ENCODE measurements at regions not wholly inside any gene's neighbourhood (a gene's known extent, or its start where the extent isn't known, plus 50 kb on each side); places are given as distances from the start of the nearest gene placed in this dataset.

DNA sequence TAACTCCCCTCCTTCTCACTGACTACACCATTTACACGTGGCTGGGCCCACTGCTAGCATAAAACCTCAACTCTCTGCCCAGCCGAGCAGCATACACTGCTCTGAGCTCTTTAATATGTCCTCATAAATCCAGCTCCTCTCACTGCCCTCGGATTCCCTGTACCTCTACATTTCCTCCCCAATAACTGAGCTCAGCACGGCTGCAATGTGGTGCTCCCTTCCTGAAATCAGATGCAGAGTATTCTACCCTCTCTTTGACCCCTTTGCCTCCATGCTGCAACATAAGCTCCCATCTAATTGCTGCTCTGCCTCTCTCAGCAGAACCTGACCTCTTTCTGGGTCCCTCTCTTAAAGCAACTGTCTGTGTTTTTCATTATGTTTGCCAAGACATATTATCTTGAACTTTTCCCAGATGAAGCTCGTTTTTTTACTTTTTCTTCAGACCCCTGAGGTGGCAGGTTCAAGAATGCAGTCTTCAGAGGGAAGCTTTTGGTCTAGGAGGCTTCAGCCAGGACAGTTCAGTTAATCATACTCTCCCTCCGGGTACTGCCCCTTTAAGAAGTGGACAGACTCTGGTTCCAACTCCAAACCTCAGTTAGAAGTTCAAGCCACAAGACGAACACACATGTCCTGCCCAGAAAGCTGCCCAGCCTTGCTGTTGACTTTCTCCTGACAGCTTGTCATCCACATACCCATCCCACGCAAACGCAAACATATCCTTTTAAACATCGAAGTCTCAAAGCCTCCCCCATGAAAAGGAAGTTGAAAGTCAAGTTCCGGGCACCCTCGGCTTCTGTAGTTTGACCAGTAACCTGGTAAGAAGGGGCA, 81.1 kb upstream of the NEO1 start:
- Histone ChIP-seq H3K4me3 (ENCODE audit: low read depth, low read length) (peak overlapping the region; percentile 18), H3K36me3 (ENCODE audit: control insufficient read depth, insufficient read depth, low read length) (no peaks in the 10 kb centered on the region), H3K27me3 (ENCODE audit: control insufficient read depth, insufficient read depth, low read length) (no peaks in the 10 kb centered on the region)
- TF ChIP-seq, protein P1, sequence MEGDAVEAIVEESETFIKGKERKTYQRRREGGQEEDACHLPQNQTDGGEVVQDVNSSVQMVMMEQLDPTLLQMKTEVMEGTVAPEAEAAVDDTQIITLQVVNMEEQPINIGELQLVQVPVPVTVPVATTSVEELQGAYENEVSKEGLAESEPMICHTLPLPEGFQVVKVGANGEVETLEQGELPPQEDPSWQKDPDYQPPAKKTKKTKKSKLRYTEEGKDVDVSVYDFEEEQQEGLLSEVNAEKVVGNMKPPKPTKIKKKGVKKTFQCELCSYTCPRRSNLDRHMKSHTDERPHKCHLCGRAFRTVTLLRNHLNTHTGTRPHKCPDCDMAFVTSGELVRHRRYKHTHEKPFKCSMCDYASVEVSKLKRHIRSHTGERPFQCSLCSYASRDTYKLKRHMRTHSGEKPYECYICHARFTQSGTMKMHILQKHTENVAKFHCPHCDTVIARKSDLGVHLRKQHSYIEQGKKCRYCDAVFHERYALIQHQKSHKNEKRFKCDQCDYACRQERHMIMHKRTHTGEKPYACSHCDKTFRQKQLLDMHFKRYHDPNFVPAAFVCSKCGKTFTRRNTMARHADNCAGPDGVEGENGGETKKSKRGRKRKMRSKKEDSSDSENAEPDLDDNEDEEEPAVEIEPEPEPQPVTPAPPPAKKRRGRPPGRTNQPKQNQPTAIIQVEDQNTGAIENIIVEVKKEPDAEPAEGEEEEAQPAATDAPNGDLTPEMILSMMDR (IDR thresholded peaks at IDR 0.05; ENCODE audit: insufficient read depth, low read length, poor library complexity, severe bottlenecking) = no peak
- no peak for DNase-seq (ENCODE audit: low read depth)

DNA sequence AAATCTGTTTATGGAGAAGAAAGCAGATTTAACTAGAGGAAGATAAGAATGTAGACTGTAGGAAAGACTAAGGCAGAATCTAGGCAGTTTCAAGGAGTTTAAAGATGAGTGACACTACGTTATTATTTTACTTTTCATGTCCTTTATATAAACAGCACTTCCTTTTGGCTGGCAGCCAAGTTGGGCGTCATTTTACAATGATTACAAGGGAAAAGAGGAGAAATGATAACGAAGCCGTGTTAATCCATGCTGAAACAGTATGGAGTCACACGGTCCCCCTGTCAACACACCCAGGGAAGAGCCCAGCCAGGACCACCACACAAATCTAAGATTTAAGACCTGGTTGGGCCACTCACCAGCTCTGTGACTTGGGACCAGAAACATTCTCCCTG, 83.7 kb upstream of the NEO1 start:
- no peaks in the 10 kb centered on the region for H3K27me3 ChIP-seq (ENCODE audit: control insufficient read depth, insufficient read depth, low read length)
- H3K4me3 ChIP-seq (ENCODE audit: low read depth, low read length) = no peak overlapping the region
- H3K36me3 ChIP-seq (ENCODE audit: control insufficient read depth, insufficient read depth, low read length) = no peaks in the 10 kb centered on the region
- TF ChIP-seq, protein P1 (IDR thresholded peaks at IDR 0.05; ENCODE audit: insufficient read depth, low read length, poor library complexity, severe bottlenecking) = no peak
- DNase-seq (ENCODE audit: low read depth) = no peak

DNA sequence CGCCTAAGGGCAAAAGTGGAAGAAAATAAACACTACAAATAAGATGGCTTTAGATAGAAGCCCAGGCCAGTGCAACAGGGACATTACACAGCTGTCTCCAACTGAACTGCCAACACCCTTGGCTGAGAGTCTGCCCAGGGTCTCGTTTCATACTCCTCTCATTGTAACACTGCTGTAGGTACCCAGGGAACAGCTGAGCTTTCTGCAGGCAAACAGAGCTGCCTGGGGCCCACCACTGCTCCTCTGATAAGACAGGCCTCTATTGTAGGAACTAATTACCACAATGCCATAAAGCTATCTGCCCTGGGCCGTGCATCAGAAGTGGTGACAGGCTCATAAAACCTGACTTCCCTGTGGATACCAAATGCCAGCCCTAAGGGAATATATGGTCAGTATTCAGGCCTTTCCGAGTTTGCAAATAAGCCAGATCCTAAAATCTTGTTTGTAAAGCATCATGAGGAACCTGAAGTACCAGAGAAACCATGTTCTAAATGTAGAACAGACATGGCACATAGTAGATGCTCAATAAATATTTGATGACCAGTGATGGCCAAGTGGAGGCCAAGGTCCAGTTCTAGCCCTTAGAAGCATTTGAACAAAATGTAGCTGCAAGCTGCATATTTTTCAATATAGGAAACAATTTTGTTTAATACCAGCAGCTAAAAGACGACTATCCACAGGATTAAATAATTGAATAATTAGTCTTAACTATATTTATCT, 84.3 kb upstream of the NEO1 start:
- no peaks in the 10 kb centered on the region for H3K27me3 ChIP-seq (ENCODE audit: control insufficient read depth, insufficient read depth, low read length)
- H3K4me3 ChIP-seq (ENCODE audit: low read depth, low read length) = no peak overlapping the region
- TF ChIP-seq, protein P1 (IDR thresholded peaks at IDR 0.05; ENCODE audit: insufficient read depth, low read length, poor library complexity, severe bottlenecking) = no peak
- no peaks in the 10 kb centered on the region for H3K36me3 ChIP-seq (ENCODE audit: control insufficient read depth, insufficient read depth, low read length)
- DNase-seq (ENCODE audit: low read depth) = no peak

DNA sequence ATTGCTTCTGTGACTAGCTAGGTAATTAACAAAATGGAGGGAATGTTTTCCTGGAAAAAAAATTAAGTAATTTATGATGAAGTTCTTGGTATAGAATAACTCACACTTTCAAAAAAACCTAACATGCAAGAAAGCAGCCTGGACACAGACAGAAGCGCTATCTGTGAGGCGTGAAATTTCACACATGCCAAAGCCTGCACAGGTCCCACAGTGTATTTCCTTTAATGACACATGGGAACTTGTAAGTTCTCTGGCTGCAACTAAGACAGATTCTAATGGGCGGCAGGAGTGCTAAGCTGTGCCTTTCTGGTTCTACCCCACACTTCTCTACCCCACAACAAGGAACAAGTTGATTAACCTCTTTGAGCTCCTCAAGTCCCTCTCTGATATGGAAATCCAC, 84.9 kb upstream of the NEO1 start:
- Histone ChIP-seq H3K36me3 (ENCODE audit: control insufficient read depth, insufficient read depth, low read length) (no peaks in the 10 kb centered on the region), H3K4me3 (ENCODE audit: low read depth, low read length) (no peak overlapping the region), H3K27me3 (ENCODE audit: control insufficient read depth, insufficient read depth, low read length) (no peaks in the 10 kb centered on the region)
- no peak for DNase-seq (ENCODE audit: low read depth)
- TF ChIP-seq, protein P1 (IDR thresholded peaks at IDR 0.05; ENCODE audit: insufficient read depth, low read length, poor library complexity, severe bottlenecking) = no peak

DNA sequence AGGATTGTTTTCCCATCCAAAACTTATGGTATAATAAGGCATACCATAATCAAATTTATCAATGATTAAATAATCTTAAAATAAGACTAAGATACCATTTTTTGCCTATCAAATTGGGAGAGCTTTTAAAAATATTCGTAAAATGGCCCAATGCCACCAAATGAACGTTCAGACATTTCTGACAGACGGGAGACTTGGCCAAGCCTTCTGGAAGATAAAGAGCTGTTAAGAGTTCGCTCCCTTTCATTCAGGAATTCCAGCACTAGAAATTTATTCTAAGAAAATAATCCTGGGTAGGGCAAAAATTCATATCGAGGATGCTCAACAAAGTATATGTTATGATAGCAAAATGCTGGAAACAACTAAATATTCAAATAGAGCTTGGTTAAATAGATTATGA, 85.6 kb upstream of the NEO1 start:
- Histone ChIP-seq H3K36me3 (ENCODE audit: control insufficient read depth, insufficient read depth, low read length) (no peaks in the 10 kb centered on the region), H3K4me3 (ENCODE audit: low read depth, low read length) (no peak overlapping the region), H3K27me3 (ENCODE audit: control insufficient read depth, insufficient read depth, low read length) (no peaks in the 10 kb centered on the region)
- TF ChIP-seq, protein P1 (IDR thresholded peaks at IDR 0.05; ENCODE audit: insufficient read depth, low read length, poor library complexity, severe bottlenecking) = no peak
- DNase-seq (ENCODE audit: low read depth) = no peak
